GM23338 (cell line): ENCODE measurements at regions not wholly inside any gene's neighbourhood (a gene's known extent, or its start where the extent isn't known, plus 50 kb on each side); places are given as distances from the start of the nearest gene placed in this dataset.

Experiments used
- ATAC-seq: fragments of 200-7000 bp; cut with Tn5 transposase; 3 replicates; pipeline ENCODE4 v1.9.1; 2020
- DNase-seq: peaks from one replicate; pipeline ENCODE4 v3.0.0-alpha.2; 2015; ENCODE audit warnings: low spot score
- H2AFZ ChIP-seq: fragments of 200-600 bp; sonication (generic); 2 replicates; pipeline ENCODE4 v1.8.0; 2016; ENCODE audit warnings: antibody characterized with exemption, mild to moderate bottlenecking, moderate library complexity
- H3F3A ChIP-seq: fragments of 200-600 bp; sonication (generic); replicated peaks from 2 replicates; pipeline ENCODE4 v1.8.0; 2017; ENCODE audit warnings: antibody characterized with exemption, mixed run types, low read depth
- H3K27ac ChIP-seq: fragments of 200-600 bp; sonication (generic); 2 replicates; pipeline ENCODE4 v1.6.1; 2016; ENCODE audit warnings: low read depth
- H3K27me3 ChIP-seq: fragments of 200-600 bp; sonication (generic); 2 replicates; pipeline ENCODE4 v1.8.0; 2016; ENCODE audit warnings: mild to moderate bottlenecking, mixed run types, moderate library complexity; ENCODE audit not compliant: insufficient read depth
- H3K36me3 ChIP-seq: fragments of 200-600 bp; sonication (generic); 2 replicates; pipeline ENCODE4 v1.8.0; 2016; ENCODE audit warnings: mild to moderate bottlenecking; ENCODE audit not compliant: insufficient read depth
- H3K4me1 ChIP-seq: fragments of 200-600 bp; sonication (generic); 2 replicates; pipeline ENCODE4 v1.8.0; 2016; ENCODE audit warnings: mild to moderate bottlenecking, moderate library complexity; ENCODE audit not compliant: insufficient read depth
- H3K4me2 ChIP-seq: fragments of 200-600 bp; sonication (generic); 2 replicates; pipeline ENCODE4 v1.7.1; 2017; ENCODE audit warnings: mixed run types
- H3K4me3 ChIP-seq: fragments of 200-600 bp; sonication (generic); 2 replicates; pipeline ENCODE4 v1.6.1; 2016; ENCODE audit warnings: mixed run types
- H3K79me2 ChIP-seq: fragments of 200-600 bp; sonication (generic); replicated peaks from 2 replicates; pipeline ENCODE4 v1.8.0; 2017; ENCODE audit warnings: mild to moderate bottlenecking; ENCODE audit not compliant: insufficient read depth
- H3K9me2 ChIP-seq: fragments of 200-600 bp; sonication (generic); 2 replicates; pipeline ENCODE4 v1.8.0; 2017; ENCODE audit not compliant: insufficient read depth
- H4K20me1 ChIP-seq: fragments of 200-600 bp; sonication (generic); replicated peaks from 2 replicates; pipeline ENCODE4 v1.8.0; 2017; ENCODE audit warnings: mild to moderate bottlenecking; ENCODE audit not compliant: insufficient read depth
- H3K27ac Mint-ChIP-seq: 2 replicates; pipeline ENCODE4 v1.8.0; 2020; ENCODE audit warnings: inconsistent platforms, mild to moderate bottlenecking, moderate library complexity, mixed read lengths
- H3K27me3 Mint-ChIP-seq: 3 replicates; pipeline ENCODE4 v1.8.0; 2022; ENCODE audit warnings: low read depth, mild to moderate bottlenecking, moderate library complexity, mixed read lengths, inconsistent platforms; ENCODE audit not compliant: insufficient read depth, poor library complexity
- H3K36me3 Mint-ChIP-seq: 3 replicates; pipeline ENCODE4 v1.8.0; 2021; ENCODE audit warnings: low read depth, mild to moderate bottlenecking, inconsistent platforms, moderate library complexity, mixed read lengths
- H3K4me1 Mint-ChIP-seq: 3 replicates; pipeline ENCODE4 v1.8.0; 2020; ENCODE audit warnings: mild to moderate bottlenecking, inconsistent platforms, mixed read lengths
- H3K4me3 Mint-ChIP-seq: 3 replicates; pipeline ENCODE4 v1.8.0; 2021; ENCODE audit warnings: moderate library complexity, mild to moderate bottlenecking, inconsistent platforms, mixed read lengths
- H3K9me3 Mint-ChIP-seq: 3 replicates; pipeline ENCODE4 v1.8.0; 2020; ENCODE audit warnings: moderate library complexity, mild to moderate bottlenecking, inconsistent platforms, mixed read lengths
- CREB1 ChIP-seq: fragments of 250-450 bp; sonication (Bioruptor Pico); IDR thresholded peaks from 2 replicates; pipeline ENCODE4 v1.5.0; 2020; ENCODE audit warnings: low read depth, mild to moderate bottlenecking, moderate library complexity
- ETS1 ChIP-seq: IDR thresholded peaks from 2 replicates; pipeline ENCODE4 v1.6.1; 2016; ENCODE audit warnings: antibody characterized with exemption
- EZH2 ChIP-seq: fragments of 200-600 bp; sonication (generic); IDR thresholded peaks from one replicate; pipeline ENCODE4 v1.8.0; 2017; ENCODE audit warnings: antibody characterized with exemption, mild to moderate bottlenecking, low read depth; ENCODE audit not compliant: unreplicated experiment
- EZH2phosphoT487 ChIP-seq: fragments of 200-600 bp; sonication (generic); IDR thresholded peaks from one replicate; pipeline ENCODE4 v1.8.1; 2018; ENCODE audit warnings: antibody characterized with exemption; ENCODE audit not compliant: unreplicated experiment
- JUNB ChIP-seq: IDR thresholded peaks from one replicate; pipeline ENCODE4 v1.6.1; 2016; ENCODE audit warnings: antibody characterized with exemption; ENCODE audit not compliant: unreplicated experiment
- NANOG ChIP-seq: IDR thresholded peaks from 2 replicates; pipeline ENCODE4 v1.6.1; 2016; ENCODE audit warnings: antibody characterized with exemption, borderline replicate concordance
- POLR2AphosphoS5 ChIP-seq: IDR thresholded peaks from 2 replicates; pipeline ENCODE4 v1.6.1; 2016; ENCODE audit warnings: antibody characterized with exemption, low read depth
- STAT1 ChIP-seq: IDR thresholded peaks from one replicate; pipeline ENCODE4 v1.6.1; 2016; ENCODE audit warnings: antibody characterized with exemption; ENCODE audit not compliant: unreplicated experiment
- ZNF114 ChIP-seq: fragments of 250-450 bp; sonication (Bioruptor Pico); IDR thresholded peaks from 2 replicates; pipeline ENCODE4 v1.5.0; 2020; ENCODE audit warnings: mild to moderate bottlenecking, moderate library complexity
- ZNF331 ChIP-seq: fragments of 250-450 bp; sonication (Bioruptor Pico); IDR thresholded peaks from 2 replicates; pipeline ENCODE4 v1.5.0; 2020; ENCODE audit warnings: low read depth, mild to moderate bottlenecking, moderate library complexity
- TF ChIP-seq, protein P1 (sequence below): fragments of 250-450 bp; sonication (Bioruptor Pico); IDR thresholded peaks from 2 replicates; pipeline ENCODE4 v1.5.0; 2020; ENCODE audit warnings: mild to moderate bottlenecking, moderate library complexity
- TF ChIP-seq, protein P2 (sequence below): IDR thresholded peaks from one replicate; pipeline ENCODE4 v1.6.1; 2018; ENCODE audit warnings: antibody characterized with exemption; ENCODE audit not compliant: unreplicated experiment
- TF ChIP-seq, protein P3 (sequence below), 2 experiments: fragments of 200-600 bp in 1 of 2; sonication (generic) in 1 of 2; conservative IDR thresholded peaks; 2 replicates each; pipeline versions ENCODE4 v1.5.1 to v1.6.1; 2016 to 2017; ENCODE audit warnings: antibody characterized with exemption in 2 of 2, low read depth in 2 of 2, mild to moderate bottlenecking in 2 of 2, moderate library complexity in 1 of 2

- no peak overlapping the region for H2AFZ ChIP-seq
- no peaks in the 10 kb centered on the region for H3K79me2 ChIP-seq
- H3K27ac ChIP-seq: no peak overlapping the region
- Mint-ChIP-seq H3K27ac (no peak overlapping the region), H3K27me3 (peaks cover 7% of the 10 kb centered on the region), H3K4me3 (no peak overlapping the region), H3K36me3 (no peaks in the 10 kb centered on the region), H3K9me3 (no peaks in the 10 kb centered on the region; the same call in 2 of the 3 replicates), H3K4me1 (peaks cover 27% of the 10 kb centered on the region)
- no peak overlapping the region for H3K4me3 ChIP-seq
- ATAC-seq: no peak
- peaks cover 27% of the 10 kb centered on the region for H3K4me1 ChIP-seq
- no peaks in the 10 kb centered on the region for H4K20me1 ChIP-seq
- H3K27me3 ChIP-seq: peaks cover 14% of the 10 kb centered on the region
- DNase-seq: no peak
- TF ChIP-seq, protein P1, sequence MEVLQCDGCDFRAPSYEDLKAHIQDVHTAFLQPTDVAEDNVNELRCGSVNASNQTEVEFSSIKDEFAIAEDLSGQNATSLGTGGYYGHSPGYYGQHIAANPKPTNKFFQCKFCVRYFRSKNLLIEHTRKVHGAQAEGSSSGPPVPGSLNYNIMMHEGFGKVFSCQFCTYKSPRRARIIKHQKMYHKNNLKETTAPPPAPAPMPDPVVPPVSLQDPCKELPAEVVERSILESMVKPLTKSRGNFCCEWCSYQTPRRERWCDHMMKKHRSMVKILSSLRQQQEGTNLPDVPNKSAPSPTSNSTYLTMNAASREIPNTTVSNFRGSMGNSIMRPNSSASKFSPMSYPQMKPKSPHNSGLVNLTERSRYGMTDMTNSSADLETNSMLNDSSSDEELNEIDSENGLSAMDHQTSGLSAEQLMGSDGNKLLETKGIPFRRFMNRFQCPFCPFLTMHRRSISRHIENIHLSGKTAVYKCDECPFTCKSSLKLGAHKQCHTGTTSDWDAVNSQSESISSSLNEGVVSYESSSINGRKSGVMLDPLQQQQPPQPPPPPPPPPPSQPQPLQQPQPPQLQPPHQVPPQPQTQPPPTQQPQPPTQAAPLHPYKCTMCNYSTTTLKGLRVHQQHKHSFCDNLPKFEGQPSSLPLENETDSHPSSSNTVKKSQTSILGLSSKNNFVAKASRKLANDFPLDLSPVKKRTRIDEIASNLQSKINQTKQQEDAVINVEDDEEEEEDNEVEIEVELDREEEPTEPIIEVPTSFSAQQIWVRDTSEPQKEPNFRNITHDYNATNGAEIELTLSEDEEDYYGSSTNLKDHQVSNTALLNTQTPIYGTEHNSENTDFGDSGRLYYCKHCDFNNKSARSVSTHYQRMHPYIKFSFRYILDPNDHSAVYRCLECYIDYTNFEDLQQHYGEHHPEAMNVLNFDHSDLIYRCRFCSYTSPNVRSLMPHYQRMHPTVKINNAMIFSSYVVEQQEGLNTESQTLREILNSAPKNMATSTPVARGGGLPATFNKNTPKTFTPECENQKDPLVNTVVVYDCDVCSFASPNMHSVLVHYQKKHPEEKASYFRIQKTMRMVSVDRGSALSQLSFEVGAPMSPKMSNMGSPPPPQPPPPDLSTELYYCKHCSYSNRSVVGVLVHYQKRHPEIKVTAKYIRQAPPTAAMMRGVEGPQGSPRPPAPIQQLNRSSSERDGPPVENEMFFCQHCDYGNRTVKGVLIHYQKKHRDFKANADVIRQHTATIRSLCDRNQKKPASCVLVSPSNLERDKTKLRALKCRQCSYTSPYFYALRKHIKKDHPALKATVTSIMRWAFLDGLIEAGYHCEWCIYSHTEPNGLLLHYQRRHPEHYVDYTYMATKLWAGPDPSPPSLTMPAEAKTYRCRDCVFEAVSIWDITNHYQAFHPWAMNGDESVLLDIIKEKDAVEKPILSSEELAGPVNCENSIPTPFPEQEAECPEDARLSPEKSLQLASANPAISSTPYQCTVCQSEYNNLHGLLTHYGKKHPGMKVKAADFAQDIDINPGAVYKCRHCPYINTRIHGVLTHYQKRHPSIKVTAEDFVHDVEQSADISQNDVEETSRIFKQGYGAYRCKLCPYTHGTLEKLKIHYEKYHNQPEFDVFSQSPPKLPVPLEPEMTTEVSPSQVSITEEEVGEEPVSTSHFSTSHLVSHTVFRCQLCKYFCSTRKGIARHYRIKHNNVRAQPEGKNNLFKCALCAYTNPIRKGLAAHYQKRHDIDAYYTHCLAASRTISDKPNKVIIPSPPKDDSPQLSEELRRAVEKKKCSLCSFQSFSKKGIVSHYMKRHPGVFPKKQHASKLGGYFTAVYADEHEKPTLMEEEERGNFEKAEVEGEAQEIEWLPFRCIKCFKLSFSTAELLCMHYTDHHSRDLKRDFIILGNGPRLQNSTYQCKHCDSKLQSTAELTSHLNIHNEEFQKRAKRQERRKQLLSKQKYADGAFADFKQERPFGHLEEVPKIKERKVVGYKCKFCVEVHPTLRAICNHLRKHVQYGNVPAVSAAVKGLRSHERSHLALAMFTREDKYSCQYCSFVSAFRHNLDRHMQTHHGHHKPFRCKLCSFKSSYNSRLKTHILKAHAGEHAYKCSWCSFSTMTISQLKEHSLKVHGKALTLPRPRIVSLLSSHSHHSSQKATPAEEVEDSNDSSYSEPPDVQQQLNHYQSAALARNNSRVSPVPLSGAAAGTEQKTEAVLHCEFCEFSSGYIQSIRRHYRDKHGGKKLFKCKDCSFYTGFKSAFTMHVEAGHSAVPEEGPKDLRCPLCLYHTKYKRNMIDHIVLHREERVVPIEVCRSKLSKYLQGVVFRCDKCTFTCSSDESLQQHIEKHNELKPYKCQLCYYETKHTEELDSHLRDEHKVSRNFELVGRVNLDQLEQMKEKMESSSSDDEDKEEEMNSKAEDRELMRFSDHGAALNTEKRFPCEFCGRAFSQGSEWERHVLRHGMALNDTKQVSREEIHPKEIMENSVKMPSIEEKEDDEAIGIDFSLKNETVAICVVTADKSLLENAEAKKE: no peak
- TF ChIP-seq JUNB: no peak
- TF ChIP-seq CREB1: no peak
- TF ChIP-seq, protein P2, sequence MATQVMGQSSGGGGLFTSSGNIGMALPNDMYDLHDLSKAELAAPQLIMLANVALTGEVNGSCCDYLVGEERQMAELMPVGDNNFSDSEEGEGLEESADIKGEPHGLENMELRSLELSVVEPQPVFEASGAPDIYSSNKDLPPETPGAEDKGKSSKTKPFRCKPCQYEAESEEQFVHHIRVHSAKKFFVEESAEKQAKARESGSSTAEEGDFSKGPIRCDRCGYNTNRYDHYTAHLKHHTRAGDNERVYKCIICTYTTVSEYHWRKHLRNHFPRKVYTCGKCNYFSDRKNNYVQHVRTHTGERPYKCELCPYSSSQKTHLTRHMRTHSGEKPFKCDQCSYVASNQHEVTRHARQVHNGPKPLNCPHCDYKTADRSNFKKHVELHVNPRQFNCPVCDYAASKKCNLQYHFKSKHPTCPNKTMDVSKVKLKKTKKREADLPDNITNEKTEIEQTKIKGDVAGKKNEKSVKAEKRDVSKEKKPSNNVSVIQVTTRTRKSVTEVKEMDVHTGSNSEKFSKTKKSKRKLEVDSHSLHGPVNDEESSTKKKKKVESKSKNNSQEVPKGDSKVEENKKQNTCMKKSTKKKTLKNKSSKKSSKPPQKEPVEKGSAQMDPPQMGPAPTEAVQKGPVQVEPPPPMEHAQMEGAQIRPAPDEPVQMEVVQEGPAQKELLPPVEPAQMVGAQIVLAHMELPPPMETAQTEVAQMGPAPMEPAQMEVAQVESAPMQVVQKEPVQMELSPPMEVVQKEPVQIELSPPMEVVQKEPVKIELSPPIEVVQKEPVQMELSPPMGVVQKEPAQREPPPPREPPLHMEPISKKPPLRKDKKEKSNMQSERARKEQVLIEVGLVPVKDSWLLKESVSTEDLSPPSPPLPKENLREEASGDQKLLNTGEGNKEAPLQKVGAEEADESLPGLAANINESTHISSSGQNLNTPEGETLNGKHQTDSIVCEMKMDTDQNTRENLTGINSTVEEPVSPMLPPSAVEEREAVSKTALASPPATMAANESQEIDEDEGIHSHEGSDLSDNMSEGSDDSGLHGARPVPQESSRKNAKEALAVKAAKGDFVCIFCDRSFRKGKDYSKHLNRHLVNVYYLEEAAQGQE: no peak
- TF ChIP-seq EZH2phosphoT487: no peak
- TF ChIP-seq, protein P3, sequence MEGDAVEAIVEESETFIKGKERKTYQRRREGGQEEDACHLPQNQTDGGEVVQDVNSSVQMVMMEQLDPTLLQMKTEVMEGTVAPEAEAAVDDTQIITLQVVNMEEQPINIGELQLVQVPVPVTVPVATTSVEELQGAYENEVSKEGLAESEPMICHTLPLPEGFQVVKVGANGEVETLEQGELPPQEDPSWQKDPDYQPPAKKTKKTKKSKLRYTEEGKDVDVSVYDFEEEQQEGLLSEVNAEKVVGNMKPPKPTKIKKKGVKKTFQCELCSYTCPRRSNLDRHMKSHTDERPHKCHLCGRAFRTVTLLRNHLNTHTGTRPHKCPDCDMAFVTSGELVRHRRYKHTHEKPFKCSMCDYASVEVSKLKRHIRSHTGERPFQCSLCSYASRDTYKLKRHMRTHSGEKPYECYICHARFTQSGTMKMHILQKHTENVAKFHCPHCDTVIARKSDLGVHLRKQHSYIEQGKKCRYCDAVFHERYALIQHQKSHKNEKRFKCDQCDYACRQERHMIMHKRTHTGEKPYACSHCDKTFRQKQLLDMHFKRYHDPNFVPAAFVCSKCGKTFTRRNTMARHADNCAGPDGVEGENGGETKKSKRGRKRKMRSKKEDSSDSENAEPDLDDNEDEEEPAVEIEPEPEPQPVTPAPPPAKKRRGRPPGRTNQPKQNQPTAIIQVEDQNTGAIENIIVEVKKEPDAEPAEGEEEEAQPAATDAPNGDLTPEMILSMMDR (conservative IDR thresholded peaks at IDR 0.05; ENCODE audit: low read depth in 2 of 2): no peak
- TF ChIP-seq STAT1: no peak
- no peak for TF ChIP-seq ZNF114
- no peak for TF ChIP-seq EZH2
- TF ChIP-seq POLR2AphosphoS5: no peak
- TF ChIP-seq ZNF331 (CRISPR knock-in tag): no peak
- no peak for TF ChIP-seq ETS1
- no peak for TF ChIP-seq NANOG
- H3K4me2 ChIP-seq: no peak overlapping the region
- H3K9me2 ChIP-seq: no peaks in the 10 kb centered on the region
- no peaks in the 10 kb centered on the region for H3K36me3 ChIP-seq
- H3F3A ChIP-seq: no peaks in the 10 kb centered on the region
These were observed 114.9 kb upstream of the ZFP64 start for GRCh38 chr20:52306477-52306876.
